Activated T-helper 17 cell treated with anti-CD3 and anti-CD28 coated beads, Interleukin-2, amount 50 U/mL, for 72 hours (primary cell): ENCODE measurements at regions not wholly inside any gene's neighbourhood (a gene's known extent, or its start where the extent isn't known, plus 50 kb on each side); places are given as distances from the start of the nearest gene placed in this dataset.
"Not testable (repeated sequence)": the region's sequence is repeated elsewhere in the genome, so short reads cannot be mapped to it uniquely, and the experiment has no call there.

Experiments used
- ATAC-seq: fragments of 150-1000 bp; cut with Tn5 transposase; replicated peaks from 2 replicates; pipeline ENCODE4 v1.10.0; 2021; ENCODE audit warnings: mild to moderate bottlenecking, moderate library complexity
- H3K27ac Mint-ChIP-seq: one replicate; pipeline ENCODE4 v1.8.0; 2022; ENCODE audit warnings: mixed read lengths
- H3K27me3 Mint-ChIP-seq: one replicate; pipeline ENCODE4 v1.8.0; 2022; ENCODE audit warnings: mixed read lengths
- H3K36me3 Mint-ChIP-seq: one replicate; pipeline ENCODE4 v1.8.0; 2022; ENCODE audit warnings: low read depth, mild to moderate bottlenecking, mixed read lengths
- H3K4me1 Mint-ChIP-seq: one replicate; pipeline ENCODE4 v1.8.0; 2022; ENCODE audit warnings: mixed read lengths
- H3K4me3 Mint-ChIP-seq: one replicate; pipeline ENCODE4 v1.8.0; 2022; ENCODE audit warnings: mild to moderate bottlenecking, mixed read lengths
- H3K9me3 Mint-ChIP-seq: one replicate; pipeline ENCODE4 v1.8.0; 2022; ENCODE audit warnings: mixed read lengths

- H3K36me3 Mint-ChIP-seq, result no peaks in the 10 kb centered on the region
- H3K27me3 Mint-ChIP-seq, result no peaks in the 10 kb centered on the region
- peak overlapping the region; percentile 0 for H3K27ac Mint-ChIP-seq
- ATAC-seq, result peak; percentile 85
- peaks cover 12% of the 10 kb centered on the region for H3K4me1 Mint-ChIP-seq
- H3K9me3 Mint-ChIP-seq, result no peaks in the 10 kb centered on the region
- peak overlapping the region; percentile 18 for H3K4me3 Mint-ChIP-seq
Observed at GRCh38 chr1:25118546-25118945, 113.8 kb downstream of the SYF2 start.

- Mint-ChIP-seq H3K4me1 (peaks cover 12% of the 10 kb centered on the region), H3K9me3 (no peaks in the 10 kb centered on the region), H3K4me3 (no peak overlapping the region), H3K27me3 (no peaks in the 10 kb centered on the region), H3K27ac (no peak overlapping the region), H3K36me3 (no peaks in the 10 kb centered on the region)
- no peak for ATAC-seq
Observed at GRCh38 chr1:25117233-25117823, 115.0 kb downstream of the SYF2 start.

- H3K4me3 Mint-ChIP-seq, result no peak overlapping the region
- peaks cover 12% of the 10 kb centered on the region for H3K4me1 Mint-ChIP-seq
- H3K9me3 Mint-ChIP-seq, result no peaks in the 10 kb centered on the region
- H3K27me3 Mint-ChIP-seq, result no peaks in the 10 kb centered on the region
- ATAC-seq, result no peak
- no peaks in the 10 kb centered on the region for H3K36me3 Mint-ChIP-seq
- no peak overlapping the region for H3K27ac Mint-ChIP-seq
Observed at GRCh38 chr1:25116832-25117231, 115.5 kb downstream of the SYF2 start.

GRCh38 chr1:25116117-25116516, 116.2 kb downstream of the SYF2 start:
- not testable (repeated sequence) for H3K9me3 Mint-ChIP-seq, H3K4me3 Mint-ChIP-seq, H3K27me3 Mint-ChIP-seq, H3K27ac Mint-ChIP-seq, H3K36me3 Mint-ChIP-seq, ATAC-seq
- peaks cover 12% of the 10 kb centered on the region for H3K4me1 Mint-ChIP-seq

- no peak overlapping the region for H3K4me3 Mint-ChIP-seq
- no peaks in the 10 kb centered on the region for H3K36me3 Mint-ChIP-seq
- no peaks in the 10 kb centered on the region for H3K27me3 Mint-ChIP-seq
- no peak overlapping the region for H3K27ac Mint-ChIP-seq
- no peak for ATAC-seq
- peaks cover 6% of the 10 kb centered on the region for H3K9me3 Mint-ChIP-seq
- peaks cover 4% of the 10 kb centered on the region for H3K4me1 Mint-ChIP-seq
Observed at GRCh38 chr1:25113731-25114130, 118.6 kb downstream of the SYF2 start.

GRCh38 chr1:25113086-25113485, 119.2 kb downstream of the SYF2 start:
- ATAC-seq, result no peak
- Mint-ChIP-seq H3K36me3 (no peaks in the 10 kb centered on the region), H3K27ac (no peak overlapping the region), H3K27me3 (no peaks in the 10 kb centered on the region), H3K4me1 (peaks cover 4% of the 10 kb centered on the region), H3K4me3 (no peak overlapping the region), H3K9me3 (peaks cover 6% of the 10 kb centered on the region)

- Mint-ChIP-seq H3K4me3 (no peak overlapping the region), H3K27ac (no peak overlapping the region), H3K4me1 (peaks cover 4% of the 10 kb centered on the region), H3K9me3 (peaks cover 6% of the 10 kb centered on the region), H3K36me3 (no peaks in the 10 kb centered on the region), H3K27me3 (no peaks in the 10 kb centered on the region)
- ATAC-seq, result no peak
Observed at GRCh38 chr1:25112400-25112799, 119.9 kb downstream of the SYF2 start.

GRCh38 chr1:25111706-25112105, 120.6 kb downstream of the SYF2 start:
- H3K4me3 Mint-ChIP-seq, result no peak overlapping the region
- peaks cover 4% of the 10 kb centered on the region for H3K4me1 Mint-ChIP-seq
- H3K9me3 Mint-ChIP-seq, result peaks cover 6% of the 10 kb centered on the region
- H3K27me3 Mint-ChIP-seq, result no peaks in the 10 kb centered on the region
- H3K27ac Mint-ChIP-seq, result no peak overlapping the region
- no peak for ATAC-seq
- no peaks in the 10 kb centered on the region for H3K36me3 Mint-ChIP-seq

- Mint-ChIP-seq H3K4me3 (no peak overlapping the region), H3K36me3 (no peaks in the 10 kb centered on the region), H3K27me3 (no peaks in the 10 kb centered on the region), H3K27ac (no peak overlapping the region), H3K9me3 (peaks cover 6% of the 10 kb centered on the region), H3K4me1 (peaks cover 4% of the 10 kb centered on the region)
- ATAC-seq, result no peak
Observed at GRCh38 chr1:25110485-25110884, 121.8 kb downstream of the SYF2 start.

- peaks cover 6% of the 10 kb centered on the region for H3K9me3 Mint-ChIP-seq
- H3K36me3 Mint-ChIP-seq, result no peaks in the 10 kb centered on the region
- peaks cover 7% of the 10 kb centered on the region for H3K4me1 Mint-ChIP-seq
- peak overlapping the region; percentile 76 for H3K27ac Mint-ChIP-seq
- no peak for ATAC-seq
- H3K4me3 Mint-ChIP-seq, result no peak overlapping the region
- no peaks in the 10 kb centered on the region for H3K27me3 Mint-ChIP-seq
Observed at GRCh38 chr1:25110036-25110435, 122.3 kb downstream of the SYF2 start.

- Mint-ChIP-seq H3K4me1 (peaks cover 11% of the 10 kb centered on the region), H3K27ac (peak overlapping the region; percentile 76), H3K36me3 (no peaks in the 10 kb centered on the region), H3K27me3 (no peaks in the 10 kb centered on the region), H3K9me3 (peaks cover 6% of the 10 kb centered on the region), H3K4me3 (no peak overlapping the region)
- peak; percentile 26 for ATAC-seq
Observed at GRCh38 chr1:25109531-25109951, 122.8 kb downstream of the SYF2 start.

GRCh38 chr1:25107643-25108010, 124.7 kb downstream of the SYF2 start:
- Mint-ChIP-seq H3K27me3 (no peaks in the 10 kb centered on the region), H3K4me3 (no peak overlapping the region), H3K4me1 (peaks cover 11% of the 10 kb centered on the region), H3K36me3 (no peaks in the 10 kb centered on the region), H3K9me3 (peaks cover 6% of the 10 kb centered on the region), H3K27ac (no peak overlapping the region)
- no peak for ATAC-seq

- no peak for ATAC-seq
- no peaks in the 10 kb centered on the region for H3K36me3 Mint-ChIP-seq
- H3K4me3 Mint-ChIP-seq, result no peak overlapping the region
- H3K27me3 Mint-ChIP-seq, result no peaks in the 10 kb centered on the region
- no peak overlapping the region for H3K27ac Mint-ChIP-seq
- peaks cover 6% of the 10 kb centered on the region for H3K9me3 Mint-ChIP-seq
- peaks cover 11% of the 10 kb centered on the region for H3K4me1 Mint-ChIP-seq
Observed at GRCh38 chr1:25106976-25107642, 125.2 kb downstream of the SYF2 start.

GRCh38 chr1:25106352-25106751, 126.0 kb downstream of the SYF2 start:
- H3K9me3 Mint-ChIP-seq, result peaks cover 6% of the 10 kb centered on the region
- peaks cover 14% of the 10 kb centered on the region for H3K4me1 Mint-ChIP-seq
- no peak overlapping the region for H3K27ac Mint-ChIP-seq
- no peaks in the 10 kb centered on the region for H3K36me3 Mint-ChIP-seq
- H3K4me3 Mint-ChIP-seq, result peak overlapping the region; percentile 23
- ATAC-seq, result peak; percentile 90
- no peaks in the 10 kb centered on the region for H3K27me3 Mint-ChIP-seq

- Mint-ChIP-seq H3K36me3 (no peaks in the 10 kb centered on the region), H3K9me3 (peaks cover 6% of the 10 kb centered on the region), H3K27me3 (no peaks in the 10 kb centered on the region), H3K4me3 (peak overlapping the region; percentile 23), H3K4me1 (peaks cover 19% of the 10 kb centered on the region), H3K27ac (no peak overlapping the region)
- ATAC-seq, result no peak
Observed at GRCh38 chr1:25105836-25106235, 126.5 kb downstream of the SYF2 start.
